ENCODE measurements at regions not wholly inside any gene's neighbourhood (a gene's known extent, or its start where the extent isn't known, plus 50 kb on each side); places are given as distances from the start of the nearest gene placed in this dataset.
"Not testable (repeated sequence)": the region's sequence is repeated elsewhere in the genome, so short reads cannot be mapped to it uniquely, and the experiment has no call there.

GRCh38 chr21:5246416-5246815 lies 5275.0 kb upstream of the TPTE start:
- TF ChIP-seq CTCF, POLR2A (IDR thresholded peaks at IDR 0.05): not testable (repeated sequence)
